ENCODE measurements at regions not wholly inside any gene's neighbourhood (a gene's known extent, or its start where the extent isn't known, plus 50 kb on each side); places are given as distances from the start of the nearest gene placed in this dataset.

GRCh38 chr2:103921161-103921560 is 932.8 kb upstream of the POU3F3 start:
- H3K9me3 ChIP-seq (ENCODE audit: control insufficient read depth, insufficient read depth, low read depth, low read length), result no peaks in the 10 kb centered on the region
- no peak overlapping the region for H3K4me3 ChIP-seq (ENCODE audit: low read depth, low read length)
- no peaks in the 10 kb centered on the region for H3K36me3 ChIP-seq (ENCODE audit: control insufficient read depth, insufficient read depth, low read length)
- no peak overlapping the region for H3K27ac ChIP-seq (ENCODE audit: low read depth, low read length)
- no peaks in the 10 kb centered on the region for H3K4me1 ChIP-seq (ENCODE audit: control insufficient read depth, insufficient read depth, low read length)
- no peaks in the 10 kb centered on the region for H3K27me3 ChIP-seq (ENCODE audit: control insufficient read depth, insufficient read depth, low read length)
- H3K9ac ChIP-seq (ENCODE audit: low read length), result no peak overlapping the region

DNA sequence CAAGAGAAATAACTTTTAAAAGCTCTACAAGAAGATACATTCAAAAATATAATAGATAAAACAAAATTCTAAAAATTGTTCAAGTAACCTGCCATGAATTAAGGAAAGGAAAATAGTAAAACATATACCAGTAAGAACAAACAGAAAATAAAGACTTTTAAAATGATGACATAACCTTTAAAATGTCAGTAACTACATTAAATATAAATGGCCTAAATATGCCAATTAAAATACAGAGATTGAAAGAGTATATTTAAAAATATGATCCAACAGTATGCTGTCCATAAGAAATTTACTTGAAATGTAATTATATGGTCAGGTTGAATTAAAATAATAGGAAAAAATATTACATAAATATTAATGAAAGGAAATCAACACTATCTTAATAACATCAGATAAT is 911.7 kb upstream of the POU3F3 start:
- H3K9ac ChIP-seq (ENCODE audit: low read length), result no peak overlapping the region
- H3K4me1 ChIP-seq (ENCODE audit: control insufficient read depth, insufficient read depth, low read length), result no peaks in the 10 kb centered on the region
- no peaks in the 10 kb centered on the region for H3K36me3 ChIP-seq (ENCODE audit: control insufficient read depth, insufficient read depth, low read length)
- no peaks in the 10 kb centered on the region for H3K27me3 ChIP-seq (ENCODE audit: control insufficient read depth, insufficient read depth, low read length)
- H3K27ac ChIP-seq (ENCODE audit: low read depth, low read length), result no peak overlapping the region
- peaks cover 9% of the 10 kb centered on the region; the same call in 1 of the 2 replicates for H3K9me3 ChIP-seq (ENCODE audit: control insufficient read depth, insufficient read depth, low read depth, low read length)
- no peak overlapping the region for H3K4me3 ChIP-seq (ENCODE audit: low read depth, low read length)

- Histone ChIP-seq H3K4me3 (ENCODE audit: low read depth, low read length) (no peak overlapping the region), H3K27me3 (ENCODE audit: control insufficient read depth, insufficient read depth, low read length) (no peaks in the 10 kb centered on the region), H3K4me1 (ENCODE audit: control insufficient read depth, insufficient read depth, low read length) (no peaks in the 10 kb centered on the region), H3K9me3 (ENCODE audit: control insufficient read depth, insufficient read depth, low read depth, low read length) (peaks cover 7% of the 10 kb centered on the region; the same call in 1 of the 2 replicates), H3K36me3 (ENCODE audit: control insufficient read depth, insufficient read depth, low read length) (no peaks in the 10 kb centered on the region), H3K27ac (ENCODE audit: low read depth, low read length) (no peak overlapping the region), H3K9ac (ENCODE audit: low read length) (no peak overlapping the region)
These were observed 908.8 kb upstream of the POU3F3 start for GRCh38 chr2:103945083-103945482.

- Histone ChIP-seq H3K9ac (ENCODE audit: low read length) (no peak overlapping the region), H3K4me1 (ENCODE audit: control insufficient read depth, insufficient read depth, low read length) (no peaks in the 10 kb centered on the region), H3K27ac (ENCODE audit: low read depth, low read length) (no peak overlapping the region), H3K9me3 (ENCODE audit: control insufficient read depth, insufficient read depth, low read depth, low read length) (no peaks in the 10 kb centered on the region), H3K27me3 (ENCODE audit: control insufficient read depth, insufficient read depth, low read length) (no peaks in the 10 kb centered on the region), H3K36me3 (ENCODE audit: control insufficient read depth, insufficient read depth, low read length) (no peaks in the 10 kb centered on the region), H3K4me3 (ENCODE audit: low read depth, low read length) (no peak overlapping the region)
These were observed 894.5 kb upstream of the POU3F3 start for GRCh38 chr2:103959174-103960128.

GRCh38 chr2:103960129-103960513 is 893.8 kb upstream of the POU3F3 start:
- H3K27me3 ChIP-seq (ENCODE audit: control insufficient read depth, insufficient read depth, low read length), result no peaks in the 10 kb centered on the region
- no peak overlapping the region for H3K27ac ChIP-seq (ENCODE audit: low read depth, low read length)
- no peaks in the 10 kb centered on the region for H3K9me3 ChIP-seq (ENCODE audit: control insufficient read depth, insufficient read depth, low read depth, low read length)
- H3K4me1 ChIP-seq (ENCODE audit: control insufficient read depth, insufficient read depth, low read length), result no peaks in the 10 kb centered on the region
- H3K36me3 ChIP-seq (ENCODE audit: control insufficient read depth, insufficient read depth, low read length), result no peaks in the 10 kb centered on the region
- no peak overlapping the region for H3K4me3 ChIP-seq (ENCODE audit: low read depth, low read length)
- H3K9ac ChIP-seq (ENCODE audit: low read length), result no peak overlapping the region

DNA sequence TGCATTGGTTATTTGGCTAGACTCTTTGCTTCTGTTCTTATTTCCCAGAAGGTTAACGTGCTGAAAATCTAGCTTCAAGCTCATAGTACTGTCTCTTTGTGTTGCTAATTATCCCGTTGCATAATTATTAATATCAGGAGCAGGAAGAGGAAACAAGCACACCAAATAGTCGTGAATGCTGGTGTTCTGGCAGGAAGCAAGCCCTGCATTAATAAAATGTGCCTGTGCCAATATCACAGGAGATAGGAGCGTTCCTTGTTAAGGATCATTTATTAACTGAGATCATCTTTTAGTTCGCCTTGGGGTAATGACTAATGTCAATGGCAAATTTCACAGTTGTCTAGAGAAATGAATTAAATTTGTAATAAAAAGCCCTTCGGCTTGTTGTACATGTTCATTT is 893.0 kb upstream of the POU3F3 start:
- H3K9ac ChIP-seq (ENCODE audit: low read length), result no peak overlapping the region
- H3K27ac ChIP-seq (ENCODE audit: low read depth, low read length), result no peak overlapping the region
- no peak overlapping the region for H3K4me3 ChIP-seq (ENCODE audit: low read depth, low read length)
- H3K9me3 ChIP-seq (ENCODE audit: control insufficient read depth, insufficient read depth, low read depth, low read length), result no peaks in the 10 kb centered on the region
- H3K36me3 ChIP-seq (ENCODE audit: control insufficient read depth, insufficient read depth, low read length), result no peaks in the 10 kb centered on the region
- no peaks in the 10 kb centered on the region for H3K4me1 ChIP-seq (ENCODE audit: control insufficient read depth, insufficient read depth, low read length)
- no peaks in the 10 kb centered on the region for H3K27me3 ChIP-seq (ENCODE audit: control insufficient read depth, insufficient read depth, low read length)

GRCh38 chr2:103961862-103962261 is 892.1 kb upstream of the POU3F3 start:
- Histone ChIP-seq H3K27ac (ENCODE audit: low read depth, low read length) (no peak overlapping the region), H3K4me3 (ENCODE audit: low read depth, low read length) (no peak overlapping the region), H3K9me3 (ENCODE audit: control insufficient read depth, insufficient read depth, low read depth, low read length) (no peaks in the 10 kb centered on the region), H3K9ac (ENCODE audit: low read length) (no peak overlapping the region), H3K27me3 (ENCODE audit: control insufficient read depth, insufficient read depth, low read length) (no peaks in the 10 kb centered on the region), H3K36me3 (ENCODE audit: control insufficient read depth, insufficient read depth, low read length) (no peaks in the 10 kb centered on the region), H3K4me1 (ENCODE audit: control insufficient read depth, insufficient read depth, low read length) (no peaks in the 10 kb centered on the region)

DNA sequence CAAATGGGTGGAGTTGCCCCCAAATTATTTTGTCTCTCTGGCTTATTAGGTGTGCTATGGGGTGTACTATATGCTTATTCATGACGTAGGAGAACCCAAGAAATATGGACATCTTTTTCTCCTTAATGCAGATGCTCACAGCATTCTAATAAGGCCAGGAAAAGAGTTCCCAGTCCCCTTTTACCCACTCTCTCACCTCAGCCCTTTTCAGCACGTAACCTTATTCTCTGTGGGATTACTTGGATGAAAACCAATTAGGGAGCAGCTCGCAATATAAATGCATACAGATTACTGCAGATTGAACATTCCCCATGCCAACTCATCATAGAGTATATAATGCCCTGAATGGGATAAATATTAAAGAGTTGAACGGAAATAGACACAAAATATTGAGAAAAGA is 891.2 kb upstream of the POU3F3 start:
- H3K9me3 ChIP-seq (ENCODE audit: control insufficient read depth, insufficient read depth, low read depth, low read length), result no peaks in the 10 kb centered on the region
- H3K9ac ChIP-seq (ENCODE audit: low read length), result no peak overlapping the region
- H3K27ac ChIP-seq (ENCODE audit: low read depth, low read length), result no peak overlapping the region
- no peaks in the 10 kb centered on the region for H3K4me1 ChIP-seq (ENCODE audit: control insufficient read depth, insufficient read depth, low read length)
- no peaks in the 10 kb centered on the region for H3K36me3 ChIP-seq (ENCODE audit: control insufficient read depth, insufficient read depth, low read length)
- no peaks in the 10 kb centered on the region for H3K27me3 ChIP-seq (ENCODE audit: control insufficient read depth, insufficient read depth, low read length)
- no peak overlapping the region for H3K4me3 ChIP-seq (ENCODE audit: low read depth, low read length)

- Histone ChIP-seq H3K27me3 (ENCODE audit: control insufficient read depth, insufficient read depth, low read length) (no peaks in the 10 kb centered on the region), H3K27ac (ENCODE audit: low read depth, low read length) (no peak overlapping the region), H3K9ac (ENCODE audit: low read length) (no peak overlapping the region)
These were observed 890.7 kb upstream of the POU3F3 start for GRCh38 chr2:103963146-103963725.

GRCh38 chr2:103977241-103977640 is 876.7 kb upstream of the POU3F3 start:
- H3K27me3 ChIP-seq (ENCODE audit: control insufficient read depth, insufficient read depth, low read length), result no peaks in the 10 kb centered on the region
- no peaks in the 10 kb centered on the region for H3K36me3 ChIP-seq (ENCODE audit: control insufficient read depth, insufficient read depth, low read length)

More at GRCh38 chr2:103963146-103963725, 890.7 kb upstream of the POU3F3 start:
- H3K9me3 ChIP-seq (ENCODE audit: control insufficient read depth, insufficient read depth, low read depth, low read length), result no peaks in the 10 kb centered on the region
- H3K4me3 ChIP-seq (ENCODE audit: low read depth, low read length), result no peak overlapping the region
- no peaks in the 10 kb centered on the region for H3K4me1 ChIP-seq (ENCODE audit: control insufficient read depth, insufficient read depth, low read length)
- no peaks in the 10 kb centered on the region for H3K36me3 ChIP-seq (ENCODE audit: control insufficient read depth, insufficient read depth, low read length)

GRCh38 chr2:103977668-103978067 is 876.2 kb upstream of the POU3F3 start:
- Histone ChIP-seq H3K27ac (ENCODE audit: low read depth, low read length) (no peak overlapping the region), H3K36me3 (ENCODE audit: control insufficient read depth, insufficient read depth, low read length) (no peaks in the 10 kb centered on the region), H3K4me3 (ENCODE audit: low read depth, low read length) (no peak overlapping the region), H3K9ac (ENCODE audit: low read length) (no peak overlapping the region), H3K4me1 (ENCODE audit: control insufficient read depth, insufficient read depth, low read length) (no peaks in the 10 kb centered on the region), H3K9me3 (ENCODE audit: control insufficient read depth, insufficient read depth, low read depth, low read length) (no peaks in the 10 kb centered on the region), H3K27me3 (ENCODE audit: control insufficient read depth, insufficient read depth, low read length) (no peaks in the 10 kb centered on the region)

More at GRCh38 chr2:103977241-103977640, 876.7 kb upstream of the POU3F3 start:
- Histone ChIP-seq H3K4me3 (ENCODE audit: low read depth, low read length) (no peak overlapping the region), H3K9ac (ENCODE audit: low read length) (no peak overlapping the region), H3K27ac (ENCODE audit: low read depth, low read length) (no peak overlapping the region), H3K4me1 (ENCODE audit: control insufficient read depth, insufficient read depth, low read length) (no peaks in the 10 kb centered on the region), H3K9me3 (ENCODE audit: control insufficient read depth, insufficient read depth, low read depth, low read length) (no peaks in the 10 kb centered on the region)

Measured in HUES6 (cell line).